ENCODE measurements at regions not wholly inside any gene's neighbourhood (a gene's known extent, or its start where the extent isn't known, plus 50 kb on each side); places are given as distances from the start of the nearest gene placed in this dataset.

- no peaks in the 10 kb centered on the region for H4K20me1 ChIP-seq (ENCODE audit: insufficient read depth, low read length)
- no peak overlapping the region for H2AFZ ChIP-seq (replicated peaks; ENCODE audit: low read length, poor library complexity)
- H3K9me3 ChIP-seq (ENCODE audit: control insufficient read depth, insufficient read depth, low read length): no peaks in the 10 kb centered on the region
- POLR2A ChIA-PET (ENCODE audit: unreplicated experiment): no interaction called here
- no peak overlapping the region for H2BK120ac ChIP-seq (ENCODE audit: low read depth, low read length)
- H3K79me1 ChIP-seq (ENCODE audit: low read depth in 1 of 2, low read length in 2 of 2): no peaks in the 10 kb centered on the region
- H3K4me3 ChIP-seq (ENCODE audit: insufficient read depth, low read depth, low read length): no peak overlapping the region
- no peak overlapping the region for H2AK9ac ChIP-seq (replicated peaks; ENCODE audit: low read depth, low read length, poor library complexity)
- no peak overlapping the region for H2BK5ac ChIP-seq (ENCODE audit: low read depth, low read length, poor library complexity, severe bottlenecking)
- intact Hi-C loops (cut with micrococcal nuclease) (no loop called here), in situ Hi-C loops (cut with MboI; ENCODE audit: low sequenced_read_pairs) (no loop called here), dilution Hi-C loops (cut with HindIII; ENCODE audit: low sequenced_read_pairs, unreplicated experiment) (no loop called here)
- no peaks in the 10 kb centered on the region for H3K9me1 ChIP-seq (ENCODE audit: insufficient read depth, low read length)
- H2AK5ac ChIP-seq (ENCODE audit: low read depth, low read length): no peak overlapping the region
- no peak overlapping the region for H3K9ac ChIP-seq (ENCODE audit: low read depth, low read length)
- no peaks in the 10 kb centered on the region for H3K36me3 ChIP-seq (ENCODE audit: control insufficient read depth, insufficient read depth, low read length)
- H3K4me2 ChIP-seq (ENCODE audit: low read depth, low read length): no peak overlapping the region
- no peaks in the 10 kb centered on the region for H3K27me3 ChIP-seq (ENCODE audit: control insufficient read depth, insufficient read depth, low read length)
- H2BK15ac ChIP-seq (ENCODE audit: low read depth, low read length): no peak overlapping the region
- no peak overlapping the region for H3K56ac ChIP-seq (ENCODE audit: extremely low read depth, insufficient read depth, low read length)
- ATAC-seq (ENCODE audit: low read depth) (no peak), DNase-seq (no peak)
- CTCF ChIA-PET: no interaction called here
- BruUV-seq (replicated peaks): no TSS peak
- no peaks in the 10 kb centered on the region for H3K4me1 ChIP-seq (ENCODE audit: control insufficient read depth, insufficient read depth, low read length)
- no peak overlapping the region for H4K8ac ChIP-seq (ENCODE audit: low read depth in 2 of 2, low read length in 2 of 2)
- 83% methylated on average over 1 of the region's 3 CpGs; no CpG with 5 or more reads in 1 of the 2 experiments for WGBS, 2 experiments (ENCODE audit: extremely low coverage in 2 of 2, insufficient read length in 1 of 2)
- no peak overlapping the region for H3K4ac ChIP-seq (ENCODE audit: low read depth, low read length)
- no peak overlapping the region for H4K5ac ChIP-seq (ENCODE audit: low read depth, low read length)
- no peak overlapping the region for H3K27ac ChIP-seq (ENCODE audit: insufficient read depth, low read length)
- H4K91ac ChIP-seq (ENCODE audit: insufficient read depth, low read depth, low read length): no peak overlapping the region
- H3K23ac ChIP-seq (ENCODE audit: low read depth, low read length): no peak overlapping the region
- H3K14ac ChIP-seq (replicated peaks; ENCODE audit: low read depth, low read length): no peak overlapping the region
- no peak overlapping the region for H2BK20ac ChIP-seq (ENCODE audit: low read depth, low read length)
- no peak for TF ChIP-seq RFX5 (IDR thresholded peaks at IDR 0.05; ENCODE audit: low read depth, low read length)
- no peak for TF ChIP-seq CHD1 (IDR thresholded peaks at IDR 0.05; ENCODE audit: low read depth, low read length)
- no peak for TF ChIP-seq MXI1 (IDR thresholded peaks at IDR 0.05; ENCODE audit: borderline replicate concordance, low read depth, low read length)
- TF ChIP-seq RAD21 (IDR thresholded peaks at IDR 0.05; ENCODE audit: low read length): no peak
- no peak for TF ChIP-seq POLR2A (IDR thresholded peaks at IDR 0.05; ENCODE audit: low read depth, low read length)
- no peak for TF ChIP-seq USF2 (IDR thresholded peaks at IDR 0.05; ENCODE audit: low read depth, low read length)
- TF ChIP-seq FOS (IDR thresholded peaks at IDR 0.05; ENCODE audit: low read depth, low read length): no peak
- TF ChIP-seq, protein P1, sequence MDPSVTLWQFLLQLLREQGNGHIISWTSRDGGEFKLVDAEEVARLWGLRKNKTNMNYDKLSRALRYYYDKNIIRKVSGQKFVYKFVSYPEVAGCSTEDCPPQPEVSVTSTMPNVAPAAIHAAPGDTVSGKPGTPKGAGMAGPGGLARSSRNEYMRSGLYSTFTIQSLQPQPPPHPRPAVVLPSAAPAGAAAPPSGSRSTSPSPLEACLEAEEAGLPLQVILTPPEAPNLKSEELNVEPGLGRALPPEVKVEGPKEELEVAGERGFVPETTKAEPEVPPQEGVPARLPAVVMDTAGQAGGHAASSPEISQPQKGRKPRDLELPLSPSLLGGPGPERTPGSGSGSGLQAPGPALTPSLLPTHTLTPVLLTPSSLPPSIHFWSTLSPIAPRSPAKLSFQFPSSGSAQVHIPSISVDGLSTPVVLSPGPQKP (IDR thresholded peaks at IDR 0.05; ENCODE audit: borderline replicate concordance, low read depth, low read length): no peak
- TF ChIP-seq CTCF (conservative IDR thresholded peaks at IDR 0.05; ENCODE audit: low read depth, low read length): no peak
- TF ChIP-seq SMC3 (IDR thresholded peaks at IDR 0.05; ENCODE audit: low read depth, low read length): no peak
- no peak for TF ChIP-seq CEBPB (IDR thresholded peaks at IDR 0.05; ENCODE audit: low read depth, low read length)
- TF ChIP-seq MAFK (IDR thresholded peaks at IDR 0.05; ENCODE audit: low read depth, low read length): no peak
- H3K18ac ChIP-seq (ENCODE audit: low read depth, low read length): no peak overlapping the region
These were observed 355.0 kb upstream of the EMCN start for GRCh38 chr4:100872811-100873210.

All from IMR-90 (cell line).